Fibroblast of the aortic adventitia (primary cell): ENCODE measurements at regions not wholly inside any gene's neighbourhood (a gene's known extent, or its start where the extent isn't known, plus 50 kb on each side); places are given as distances from the start of the nearest gene placed in this dataset.
A peak's percentile ranks its signal among the peaks of the same experiment; 100 is the strongest.

Experiments used
- DNase-seq: peaks from one replicate; pipeline ENCODE4 v3.0.0-alpha.2; 2010; ENCODE audit warnings: low read depth
- H3K4me3 ChIP-seq: 2 replicates; pipeline ENCODE4 v1.5.1; 2011; ENCODE audit warnings: low read depth, mild to moderate bottlenecking, control low read depth, low read length, moderate library complexity
- CTCF ChIP-seq: IDR thresholded peaks from 2 replicates; pipeline ENCODE4 v1.5.1; 2011; ENCODE audit warnings: mild to moderate bottlenecking, low read length, control low read depth, inconsistent platforms; ENCODE audit not compliant: insufficient read depth

GRCh38 chr12:88325816-88326189 is 183.7 kb downstream of the TMTC3 start:
- H3K4me3 ChIP-seq: no peak overlapping the region
- DNase-seq: peak; percentile 63
- TF ChIP-seq CTCF: no peak

- no peak for TF ChIP-seq CTCF
- DNase-seq: no peak
- H3K4me3 ChIP-seq: no peak overlapping the region
Observed at GRCh38 chr12:88327276-88327675, 185.2 kb downstream of the TMTC3 start.

GRCh38 chr12:88328090-88328489 is 186.0 kb downstream of the TMTC3 start:
- H3K4me3 ChIP-seq: no peak overlapping the region
- DNase-seq: no peak
- no peak for TF ChIP-seq CTCF

GRCh38 chr12:88329833-88330232 is 187.7 kb downstream of the TMTC3 start:
- TF ChIP-seq CTCF: no peak
- H3K4me3 ChIP-seq: no peak overlapping the region
- DNase-seq: no peak

GRCh38 chr12:88334271-88334670 is 192.2 kb downstream of the TMTC3 start:
- DNase-seq: peak; percentile 27
- no peak for TF ChIP-seq CTCF
- no peak overlapping the region for H3K4me3 ChIP-seq

GRCh38 chr12:88336076-88336739 is 194.1 kb downstream of the TMTC3 start:
- H3K4me3 ChIP-seq: no peak overlapping the region
- DNase-seq: no peak
- TF ChIP-seq CTCF: no peak

- H3K4me3 ChIP-seq: no peak overlapping the region
- no peak for DNase-seq
- TF ChIP-seq CTCF: no peak
Observed at GRCh38 chr12:88338486-88338885, 196.4 kb downstream of the TMTC3 start.
